ENCODE measurements at regions not wholly inside any gene's neighbourhood (a gene's known extent, or its start where the extent isn't known, plus 50 kb on each side); places are given as distances from the start of the nearest gene placed in this dataset.
A peak's percentile ranks its signal among the peaks of the same experiment; 100 is the strongest.

GRCh38 chr7:42690794-42691639, 220.9 kb downstream of the C7orf25 start:
- Histone ChIP-seq H3K4me3 (ENCODE audit: low read length in 3 of 3) (no peak overlapping the region), H3K36me3 (ENCODE audit: control insufficient read depth in 3 of 3, insufficient read depth in 3 of 3, low read length in 3 of 3) (no peaks in the 10 kb centered on the region), H3K9ac (ENCODE audit: low read depth in 1 of 3, low read length in 3 of 3) (no peak overlapping the region), H3K4me1 (ENCODE audit: control insufficient read depth in 3 of 3, insufficient read depth in 3 of 3, low read length in 3 of 3) (peaks cover 2 to 12% (median 12%) of the 10 kb centered on the region in 3 donors), H3K27me3 (ENCODE audit: control insufficient read depth in 3 of 3, insufficient read depth in 3 of 3, low read length in 3 of 3) (no peaks in the 10 kb centered on the region), H3K27ac (ENCODE audit: low read depth, low read length) (no peak overlapping the region), H3K9me3 (ENCODE audit: control insufficient read depth in 3 of 3, low read length in 3 of 3) (no peaks in the 10 kb centered on the region)

- no peaks in the 10 kb centered on the region for H3K9me3 ChIP-seq (ENCODE audit: control insufficient read depth in 3 of 3, low read length in 3 of 3)
- H3K36me3 ChIP-seq (ENCODE audit: control insufficient read depth in 3 of 3, insufficient read depth in 3 of 3, low read length in 3 of 3), result no peaks in the 10 kb centered on the region
- no peak overlapping the region for H3K9ac ChIP-seq (ENCODE audit: low read depth in 1 of 3, low read length in 3 of 3)
- no peaks in the 10 kb centered on the region for H3K27me3 ChIP-seq (ENCODE audit: control insufficient read depth in 3 of 3, insufficient read depth in 3 of 3, low read length in 3 of 3)
- H3K4me1 ChIP-seq (ENCODE audit: control insufficient read depth in 3 of 3, insufficient read depth in 3 of 3, low read length in 3 of 3), result peaks cover 2 to 5% (median 5%) of the 10 kb centered on the region in 3 donors
- no peak overlapping the region for H3K27ac ChIP-seq (ENCODE audit: low read depth, low read length)
- H3K4me3 ChIP-seq (ENCODE audit: low read length in 3 of 3), result no peak overlapping the region
These were observed 222.2 kb downstream of the C7orf25 start for GRCh38 chr7:42689626-42690025.

- no peaks in the 10 kb centered on the region for H3K9me3 ChIP-seq (ENCODE audit: control insufficient read depth in 3 of 3, low read length in 3 of 3)
- H3K9ac ChIP-seq (ENCODE audit: low read depth in 1 of 3, low read length in 3 of 3), result no peak overlapping the region
- H3K27ac ChIP-seq (ENCODE audit: low read depth, low read length), result no peak overlapping the region
- peaks cover 2 to 4% (median 4%) of the 10 kb centered on the region in 3 donors for H3K4me1 ChIP-seq (ENCODE audit: control insufficient read depth in 3 of 3, insufficient read depth in 3 of 3, low read length in 3 of 3)
- H3K36me3 ChIP-seq (ENCODE audit: control insufficient read depth in 3 of 3, insufficient read depth in 3 of 3, low read length in 3 of 3), result no peaks in the 10 kb centered on the region
- no peak overlapping the region for H3K4me3 ChIP-seq (ENCODE audit: low read length in 3 of 3)
- no peaks in the 10 kb centered on the region for H3K27me3 ChIP-seq (ENCODE audit: control insufficient read depth in 3 of 3, insufficient read depth in 3 of 3, low read length in 3 of 3)
These were observed 223.9 kb downstream of the C7orf25 start for GRCh38 chr7:42688056-42688371.

- Histone ChIP-seq H3K36me3 (ENCODE audit: control insufficient read depth in 3 of 3, insufficient read depth in 3 of 3, low read length in 3 of 3) (no peaks in the 10 kb centered on the region), H3K27me3 (ENCODE audit: control insufficient read depth in 3 of 3, insufficient read depth in 3 of 3, low read length in 3 of 3) (no peaks in the 10 kb centered on the region), H3K27ac (ENCODE audit: low read depth, low read length) (no peak overlapping the region), H3K9me3 (ENCODE audit: control insufficient read depth in 3 of 3, low read length in 3 of 3) (no peaks in the 10 kb centered on the region), H3K4me1 (ENCODE audit: control insufficient read depth in 3 of 3, insufficient read depth in 3 of 3, low read length in 3 of 3) (no peaks in the 10 kb centered on the region), H3K9ac (ENCODE audit: low read depth in 1 of 3, low read length in 3 of 3) (no peak overlapping the region), H3K4me3 (ENCODE audit: low read length in 3 of 3) (no peak overlapping the region)
These were observed 224.4 kb downstream of the C7orf25 start for GRCh38 chr7:42687211-42688055.

GRCh38 chr7:42686594-42687156, 225.2 kb downstream of the C7orf25 start:
- no peaks in the 10 kb centered on the region for H3K36me3 ChIP-seq (ENCODE audit: control insufficient read depth in 3 of 3, insufficient read depth in 3 of 3, low read length in 3 of 3)
- no peak overlapping the region for H3K9ac ChIP-seq (ENCODE audit: low read depth in 1 of 3, low read length in 3 of 3)
- no peak overlapping the region for H3K27ac ChIP-seq (ENCODE audit: low read depth, low read length)
- no peaks in the 10 kb centered on the region for H3K27me3 ChIP-seq (ENCODE audit: control insufficient read depth in 3 of 3, insufficient read depth in 3 of 3, low read length in 3 of 3)
- no peaks in the 10 kb centered on the region for H3K4me1 ChIP-seq (ENCODE audit: control insufficient read depth in 3 of 3, insufficient read depth in 3 of 3, low read length in 3 of 3)
- no peaks in the 10 kb centered on the region for H3K9me3 ChIP-seq (ENCODE audit: control insufficient read depth in 3 of 3, low read length in 3 of 3)
- H3K4me3 ChIP-seq (ENCODE audit: low read length in 3 of 3), result no peak overlapping the region

- Histone ChIP-seq H3K27ac (ENCODE audit: low read depth, low read length) (no peak overlapping the region), H3K36me3 (ENCODE audit: control insufficient read depth in 3 of 3, insufficient read depth in 3 of 3, low read length in 3 of 3) (no peaks in the 10 kb centered on the region), H3K4me1 (ENCODE audit: control insufficient read depth in 3 of 3, insufficient read depth in 3 of 3, low read length in 3 of 3) (no peaks in the 10 kb centered on the region)
These were observed 226.0 kb downstream of the C7orf25 start for GRCh38 chr7:42685911-42686310.

GRCh38 chr7:42677751-42678699, 233.8 kb downstream of the C7orf25 start:
- H3K9me3 ChIP-seq (ENCODE audit: control insufficient read depth in 3 of 3, low read length in 3 of 3), result no peaks in the 10 kb centered on the region
- H3K4me3 ChIP-seq (ENCODE audit: low read length in 3 of 3), result no peak overlapping the region
- H3K27me3 ChIP-seq (ENCODE audit: control insufficient read depth in 3 of 3, insufficient read depth in 3 of 3, low read length in 3 of 3), result no peaks in the 10 kb centered on the region
- peak overlapping the region; percentile 11 for H3K27ac ChIP-seq (ENCODE audit: low read depth, low read length)
- H3K4me1 ChIP-seq (ENCODE audit: control insufficient read depth in 3 of 3, insufficient read depth in 3 of 3, low read length in 3 of 3), result no peaks in the 10 kb centered on the region
- no peak overlapping the region for H3K9ac ChIP-seq (ENCODE audit: low read depth in 1 of 3, low read length in 3 of 3)
- no peaks in the 10 kb centered on the region for H3K36me3 ChIP-seq (ENCODE audit: control insufficient read depth in 3 of 3, insufficient read depth in 3 of 3, low read length in 3 of 3)

More at GRCh38 chr7:42685911-42686310, 226.0 kb downstream of the C7orf25 start:
- H3K4me3 ChIP-seq (ENCODE audit: low read length in 3 of 3), result no peak overlapping the region
- H3K9ac ChIP-seq (ENCODE audit: low read depth in 1 of 3, low read length in 3 of 3), result no peak overlapping the region
- no peaks in the 10 kb centered on the region for H3K9me3 ChIP-seq (ENCODE audit: control insufficient read depth in 3 of 3, low read length in 3 of 3)
- H3K27me3 ChIP-seq (ENCODE audit: control insufficient read depth in 3 of 3, insufficient read depth in 3 of 3, low read length in 3 of 3), result no peaks in the 10 kb centered on the region

- Histone ChIP-seq H3K4me1 (ENCODE audit: control insufficient read depth in 3 of 3, insufficient read depth in 3 of 3, low read length in 3 of 3) (no peaks in the 10 kb centered on the region), H3K4me3 (ENCODE audit: low read length in 3 of 3) (no peak overlapping the region), H3K27ac (ENCODE audit: low read depth, low read length) (no peak overlapping the region), H3K9me3 (ENCODE audit: control insufficient read depth in 3 of 3, low read length in 3 of 3) (no peaks in the 10 kb centered on the region), H3K36me3 (ENCODE audit: control insufficient read depth in 3 of 3, insufficient read depth in 3 of 3, low read length in 3 of 3) (no peaks in the 10 kb centered on the region), H3K27me3 (ENCODE audit: control insufficient read depth in 3 of 3, insufficient read depth in 3 of 3, low read length in 3 of 3) (no peaks in the 10 kb centered on the region), H3K9ac (ENCODE audit: low read depth in 1 of 3, low read length in 3 of 3) (no peak overlapping the region)
These were observed 237.3 kb downstream of the C7orf25 start for GRCh38 chr7:42674541-42674940.

GRCh38 chr7:42673951-42674350, 237.9 kb downstream of the C7orf25 start:
- Histone ChIP-seq H3K9ac (ENCODE audit: low read depth in 1 of 3, low read length in 3 of 3) (no peak overlapping the region), H3K27me3 (ENCODE audit: control insufficient read depth in 3 of 3, insufficient read depth in 3 of 3, low read length in 3 of 3) (no peaks in the 10 kb centered on the region), H3K27ac (ENCODE audit: low read depth, low read length) (no peak overlapping the region), H3K4me3 (ENCODE audit: low read length in 3 of 3) (no peak overlapping the region), H3K4me1 (ENCODE audit: control insufficient read depth in 3 of 3, insufficient read depth in 3 of 3, low read length in 3 of 3) (no peaks in the 10 kb centered on the region), H3K9me3 (ENCODE audit: control insufficient read depth in 3 of 3, low read length in 3 of 3) (no peaks in the 10 kb centered on the region), H3K36me3 (ENCODE audit: control insufficient read depth in 3 of 3, insufficient read depth in 3 of 3, low read length in 3 of 3) (no peaks in the 10 kb centered on the region)
